Suprapubic skin (tissue), 4 donors: ENCODE measurements at regions not wholly inside any gene's neighbourhood (a gene's known extent, or its start where the extent isn't known, plus 50 kb on each side); places are given as distances from the start of the nearest gene placed in this dataset.

ENCODE experiments used
- DNase-seq, 2 donors: peaks; one replicate each; pipeline ENCODE4 v3.0.0-alpha.2; 2019; ENCODE audit warnings: low spot score in 2 of 2
- H3K27ac ChIP-seq: fragments of 200-600 bp; sonication (generic); one replicate; pipeline ENCODE4 v1.5.1; 2019
- H3K27me3 ChIP-seq: fragments of 200-600 bp; sonication (generic); one replicate; pipeline ENCODE4 v1.5.1; 2019
- H3K36me3 ChIP-seq: fragments of 200-600 bp; sonication (generic); one replicate; pipeline ENCODE4 v1.5.1; 2019
- H3K4me1 ChIP-seq: fragments of 200-600 bp; sonication (generic); one replicate; pipeline ENCODE4 v1.5.1; 2019
- H3K4me3 ChIP-seq: fragments of 200-600 bp; sonication (generic); one replicate; pipeline ENCODE4 v1.5.1; 2019; ENCODE audit warnings: mild to moderate bottlenecking
- H3K9me3 ChIP-seq: fragments of 200-600 bp; sonication (generic); one replicate; pipeline ENCODE4 v1.5.1; 2019
- CTCF ChIP-seq, 2 donors: fragments of 200-600 bp in 1 of 2; fragments of 450-650 bp in 1 of 2; sonication (generic) in 1 of 2; IDR thresholded peaks; one replicate each; pipeline ENCODE4 v1.5.1; 2016 to 2019; ENCODE audit warnings: antibody characterized with exemption in 2 of 2, mild to moderate bottlenecking in 1 of 2, moderate library complexity in 1 of 2
- EP300 ChIP-seq: sonication (generic); formaldehyde crosslinking; IDR thresholded peaks from one replicate; pipeline ENCODE4 v1.6.1; 2017; ENCODE audit warnings: antibody characterized with exemption
- POLR2A ChIP-seq, 2 donors: fragments of 450-650 bp; IDR thresholded peaks; one replicate each; pipeline ENCODE4 v1.6.1; 2017; ENCODE audit warnings: antibody characterized with exemption in 2 of 2, mild to moderate bottlenecking in 2 of 2, moderate library complexity in 2 of 2
- POLR2AphosphoS5 ChIP-seq, 3 donors: sonication (generic); formaldehyde crosslinking; IDR thresholded peaks; one replicate each; pipeline ENCODE4 v1.6.1; 2017; ENCODE audit warnings: antibody characterized with exemption in 3 of 3
- WGBS: methylation state at CpG from one replicate; pipeline ENCODE4 v1.1.5; 2018; 5-methylcytosine and 5-hydroxymethylcytosine counted together

- Histone ChIP-seq H3K4me1 (no peaks in the 10 kb centered on the region), H3K27ac (no peak overlapping the region), H3K27me3 (no peaks in the 10 kb centered on the region), H3K4me3 (no peak overlapping the region), H3K9me3 (no peaks in the 10 kb centered on the region), H3K36me3 (no peaks in the 10 kb centered on the region)
- 68% methylated on average over 2 of the region's 2 CpGs for WGBS
- no peak for DNase-seq
- no peak for TF ChIP-seq EP300
- no peak for TF ChIP-seq POLR2A (IDR thresholded peaks at IDR 0.05)
- TF ChIP-seq CTCF (IDR thresholded peaks at IDR 0.05): no peak
- TF ChIP-seq POLR2AphosphoS5 (IDR thresholded peaks at IDR 0.05): no peak
These were observed 1723.3 kb downstream of the EFNA5 start for GRCh38 chr5:105947461-105947860.

- Histone ChIP-seq H3K36me3 (no peaks in the 10 kb centered on the region), H3K9me3 (no peaks in the 10 kb centered on the region), H3K4me3 (no peak overlapping the region), H3K27ac (no peak overlapping the region), H3K4me1 (no peaks in the 10 kb centered on the region), H3K27me3 (no peaks in the 10 kb centered on the region)
- DNase-seq: no peak
- WGBS: 86% methylated on average over 4 of the region's 4 CpGs
- no peak for TF ChIP-seq POLR2A (IDR thresholded peaks at IDR 0.05)
- TF ChIP-seq POLR2AphosphoS5 (IDR thresholded peaks at IDR 0.05): no peak
- no peak for TF ChIP-seq EP300
- no peak for TF ChIP-seq CTCF (IDR thresholded peaks at IDR 0.05)
These were observed 1725.3 kb downstream of the EFNA5 start for GRCh38 chr5:105945203-105945972.

- no peaks in the 10 kb centered on the region for H3K27me3 ChIP-seq
- H3K27ac ChIP-seq: no peak overlapping the region
- DNase-seq: no peak
- no peaks in the 10 kb centered on the region for H3K36me3 ChIP-seq
- no peak overlapping the region for H3K4me3 ChIP-seq
- no peak for TF ChIP-seq POLR2AphosphoS5 (IDR thresholded peaks at IDR 0.05)
- no peak for TF ChIP-seq EP300
- no peak for TF ChIP-seq POLR2A (IDR thresholded peaks at IDR 0.05)
- no peak for TF ChIP-seq CTCF (IDR thresholded peaks at IDR 0.05)
- no peaks in the 10 kb centered on the region for H3K4me1 ChIP-seq
- peaks cover 5% of the 10 kb centered on the region for H3K9me3 ChIP-seq
These were observed 1730.6 kb downstream of the EFNA5 start for GRCh38 chr5:105940181-105940580.

- no peaks in the 10 kb centered on the region for H3K4me1 ChIP-seq
- no peaks in the 10 kb centered on the region for H3K36me3 ChIP-seq
- DNase-seq: no peak
- TF ChIP-seq CTCF (IDR thresholded peaks at IDR 0.05) (no peak), POLR2AphosphoS5 (IDR thresholded peaks at IDR 0.05) (no peak), POLR2A (IDR thresholded peaks at IDR 0.05) (no peak), EP300 (no peak)
- H3K9me3 ChIP-seq: peaks cover 5% of the 10 kb centered on the region
- no peaks in the 10 kb centered on the region for H3K27me3 ChIP-seq
- no peak overlapping the region for H3K4me3 ChIP-seq
- no peak overlapping the region for H3K27ac ChIP-seq
These were observed 1736.6 kb downstream of the EFNA5 start for GRCh38 chr5:105934171-105934570.

GRCh38 chr5:105931881-105932421, 1738.8 kb downstream of the EFNA5 start:
- no peak for DNase-seq
- TF ChIP-seq POLR2A (IDR thresholded peaks at IDR 0.05): no peak
- WGBS: 59% methylated on average over 2 of the region's 2 CpGs

More at GRCh38 chr5:105931881-105932421, 1738.8 kb downstream of the EFNA5 start:
- H3K4me3 ChIP-seq: no peak overlapping the region
- no peaks in the 10 kb centered on the region for H3K27me3 ChIP-seq
- no peak overlapping the region for H3K27ac ChIP-seq
- H3K9me3 ChIP-seq: no peaks in the 10 kb centered on the region
- no peaks in the 10 kb centered on the region for H3K4me1 ChIP-seq
- H3K36me3 ChIP-seq: no peaks in the 10 kb centered on the region
